AG08395 (cell line): ENCODE measurements at regions not wholly inside any gene's neighbourhood (a gene's known extent, or its start where the extent isn't known, plus 50 kb on each side); places are given as distances from the start of the nearest gene placed in this dataset.
"Not testable (repeated sequence)": the region's sequence is repeated elsewhere in the genome, so short reads cannot be mapped to it uniquely, and the experiment has no call there.

Source experiments
- DNase-seq: peaks from one replicate; pipeline ENCODE4 v3.0.0; 2012; ENCODE audit warnings: mixed read lengths, low spot score

GRCh38 chr12:131659976-131660375 is 50.9 kb upstream of the SFSWAP start:
- DNase-seq = not testable (repeated sequence)

DNA sequence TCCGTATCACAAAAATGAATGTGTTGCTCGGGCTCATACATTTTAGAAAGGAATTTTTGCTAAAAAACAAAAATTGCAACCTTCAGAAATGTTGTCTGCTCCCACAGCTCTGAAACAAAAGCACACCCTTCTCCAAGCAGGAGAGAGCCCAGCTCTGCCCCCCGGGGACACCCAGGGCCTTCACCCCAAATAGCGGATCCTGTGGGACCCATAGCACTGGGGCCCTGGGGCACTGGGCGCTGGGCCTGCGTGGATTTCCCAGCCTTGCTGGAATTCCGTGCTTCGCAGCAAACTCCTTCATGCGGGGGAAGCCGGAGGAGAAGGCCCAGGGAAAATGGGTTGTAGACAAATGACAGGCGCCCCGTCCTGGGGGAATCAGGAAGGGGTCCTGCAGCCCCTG is 50.5 kb upstream of the SFSWAP start:
- not testable (repeated sequence) for DNase-seq
